ENCODE measurements at regions not wholly inside any gene's neighbourhood (a gene's known extent, or its start where the extent isn't known, plus 50 kb on each side); places are given as distances from the start of the nearest gene placed in this dataset.

- no peak for TF ChIP-seq CTCF (IDR thresholded peaks at IDR 0.05; ENCODE audit: borderline replicate concordance)
- H3K27ac ChIP-seq (replicated peaks), result no peak overlapping the region
- no peaks in the 10 kb centered on the region for H3K27me3 ChIP-seq (ENCODE audit: low read depth)
Measured at GRCh38 chr5:152529440-152529839, 124.4 kb upstream of the NMUR2 start.

GRCh38 chr5:152532714-152533113 lies 127.6 kb upstream of the NMUR2 start:
- no peak for DNase-seq
- H3K9me3 ChIP-seq (replicated peaks), result no peaks in the 10 kb centered on the region
- H3K4me3 ChIP-seq, result no peak overlapping the region
- H3K27me3 ChIP-seq (ENCODE audit: low read depth), result no peaks in the 10 kb centered on the region
- H3K27ac ChIP-seq (replicated peaks), result no peak overlapping the region
- H3K4me1 ChIP-seq, result peaks cover 10% of the 10 kb centered on the region
- intact Hi-C loops (cut with micrococcal nuclease), result loop anchor here (2.0 kb wide), 1 partner anchor 1432 kb away; no protein-coding TSS in a partner anchor
- no peaks in the 10 kb centered on the region for H3K36me3 ChIP-seq
- peak; percentile 54 for TF ChIP-seq CTCF (IDR thresholded peaks at IDR 0.05; ENCODE audit: borderline replicate concordance)

More at GRCh38 chr5:152529440-152529839, 124.4 kb upstream of the NMUR2 start:
- H3K36me3 ChIP-seq, result no peaks in the 10 kb centered on the region
- no peak for DNase-seq
- H3K9me3 ChIP-seq (replicated peaks), result no peaks in the 10 kb centered on the region
- no peak overlapping the region for H3K4me3 ChIP-seq
- intact Hi-C loops (cut with micrococcal nuclease), result no loop called here
- H3K4me1 ChIP-seq, result peaks cover 12% of the 10 kb centered on the region

GRCh38 chr5:152534641-152535040 lies 129.6 kb upstream of the NMUR2 start:
- peaks cover 10% of the 10 kb centered on the region for H3K4me1 ChIP-seq
- H3K9me3 ChIP-seq (replicated peaks), result no peaks in the 10 kb centered on the region
- H3K4me3 ChIP-seq, result no peak overlapping the region
- no peaks in the 10 kb centered on the region for H3K27me3 ChIP-seq (ENCODE audit: low read depth)
- no peak for TF ChIP-seq CTCF (IDR thresholded peaks at IDR 0.05; ENCODE audit: borderline replicate concordance)
- no peaks in the 10 kb centered on the region for H3K36me3 ChIP-seq
- H3K27ac ChIP-seq (replicated peaks), result no peak overlapping the region
- intact Hi-C loops (cut with micrococcal nuclease), result no loop called here
- DNase-seq, result no peak

GRCh38 chr5:152542741-152543140 lies 137.7 kb upstream of the NMUR2 start:
- Histone ChIP-seq H3K27ac (replicated peaks) (no peak overlapping the region), H3K36me3 (no peaks in the 10 kb centered on the region), H3K4me3 (no peak overlapping the region), H3K27me3 (ENCODE audit: low read depth) (no peaks in the 10 kb centered on the region), H3K9me3 (replicated peaks) (no peaks in the 10 kb centered on the region), H3K4me1 (no peaks in the 10 kb centered on the region)
- no peak for TF ChIP-seq CTCF (IDR thresholded peaks at IDR 0.05; ENCODE audit: borderline replicate concordance)
- DNase-seq, result no peak
- intact Hi-C loops (cut with micrococcal nuclease), result no loop called here

GRCh38 chr5:152546493-152546892 lies 141.4 kb upstream of the NMUR2 start:
- Histone ChIP-seq H3K4me1 (no peaks in the 10 kb centered on the region), H3K27ac (replicated peaks) (no peak overlapping the region), H3K9me3 (replicated peaks) (no peaks in the 10 kb centered on the region), H3K36me3 (no peaks in the 10 kb centered on the region), H3K27me3 (ENCODE audit: low read depth) (no peaks in the 10 kb centered on the region), H3K4me3 (no peak overlapping the region)
- no peak for TF ChIP-seq CTCF (IDR thresholded peaks at IDR 0.05; ENCODE audit: borderline replicate concordance)
- no peak for DNase-seq
- intact Hi-C loops (cut with micrococcal nuclease), result no loop called here

- no peak for DNase-seq
- Histone ChIP-seq H3K4me3 (no peak overlapping the region), H3K4me1 (no peaks in the 10 kb centered on the region), H3K9me3 (replicated peaks) (no peaks in the 10 kb centered on the region), H3K36me3 (no peaks in the 10 kb centered on the region), H3K27me3 (ENCODE audit: low read depth) (no peaks in the 10 kb centered on the region), H3K27ac (replicated peaks) (no peak overlapping the region)
- intact Hi-C loops (cut with micrococcal nuclease), result no loop called here
- no peak for TF ChIP-seq CTCF (IDR thresholded peaks at IDR 0.05; ENCODE audit: borderline replicate concordance)
Measured at GRCh38 chr5:152547202-152547601, 142.1 kb upstream of the NMUR2 start.

All from left ventricle myocardium inferior (tissue), 1 donor.